Endothelial cell of umbilical vein (primary cell): ENCODE measurements at regions not wholly inside any gene's neighbourhood (a gene's known extent, or its start where the extent isn't known, plus 50 kb on each side); places are given as distances from the start of the nearest gene placed in this dataset.
"Not testable (repeated sequence)": the region's sequence is repeated elsewhere in the genome, so short reads cannot be mapped to it uniquely, and the experiment has no call there.

Experiments used
- BruUV-seq: library from RNA; stranded (reverse); fragments of 400-500 nt; replicated peaks from 2 replicates; lab custom pipeline; 2021; lab: Mats Ljungman, UMichigan
- CTCF ChIA-PET: fragments of 300-600, 350-600 bp; sonication (Branson Sonifier 250); formaldehyde crosslinking; loops from one replicate; lab custom pipeline; 2021; ENCODE audit warnings: antibody characterized with exemption, inconsistent platforms; lab: Charles Lee
- POLR2A ChIA-PET: fragments of 300-600, 350-600 bp; sonication (Branson Sonifier 250); formaldehyde crosslinking; loops from one replicate; lab custom pipeline; 2021; ENCODE audit warnings: antibody characterized with exemption, inconsistent platforms; lab: Charles Lee
- DNase-seq: peaks from one replicate; pipeline ENCODE4 v3.0.0-alpha.2; 2011; ENCODE audit warnings: low read depth, low spot score
- FAIRE-seq: peaks from 2 replicates; lab custom pipeline; 2011; peaks lifted over from hg19 to GRCh38; lab: Jason Lieb, UNC
- H2AFZ ChIP-seq: 2 replicates; pipeline ENCODE4 v1.6.0; 2012; ENCODE audit warnings: low read depth, low read length, control low read depth, inconsistent platforms
- H3K27ac ChIP-seq: 2 replicates; pipeline ENCODE4 v1.5.1; 2011; ENCODE audit warnings: low read depth, mild to moderate bottlenecking, control low read depth, low read length, moderate library complexity; ENCODE audit not compliant: insufficient read depth
- H3K27me3 ChIP-seq, 2 experiments: 2 replicates each; pipeline versions ENCODE4 v1.6.0 to v1.6.1; 2011; ENCODE audit warnings: low read length in 2 of 2, mixed read lengths in 1 of 2; ENCODE audit not compliant: control insufficient read depth in 2 of 2, insufficient read depth in 2 of 2
- H3K36me3 ChIP-seq, 2 experiments: 2 replicates in 1 of 2; 3 replicates in 1 of 2; pipeline ENCODE4 v1.5.1; 2011; ENCODE audit warnings: low read length in 2 of 2, mild to moderate bottlenecking in 1 of 2, moderate library complexity in 1 of 2; ENCODE audit not compliant: control insufficient read depth in 2 of 2, insufficient read depth in 2 of 2; ENCODE audit errors: extremely low read depth in 1 of 2
- H3K4me1 ChIP-seq: 3 replicates; pipeline ENCODE4 v1.5.1; 2011; ENCODE audit warnings: mild to moderate bottlenecking, low read length; ENCODE audit not compliant: control insufficient read depth, insufficient read depth; ENCODE audit errors: extremely low read depth
- H3K4me2 ChIP-seq: 2 replicates; pipeline ENCODE4 v1.6.1; 2011; ENCODE audit warnings: low read length, control low read depth, mixed read lengths; ENCODE audit not compliant: insufficient read depth
- H3K4me3 ChIP-seq, 3 experiments: fragments of 200-600 bp in 1 of 3; sonication (generic), shearing (Covaris generic) in 1 of 3; replicated peaks in 1 of 3; 2 replicates each; pipeline ENCODE4 v1.5.1; 2011 to 2016; ENCODE audit warnings: control low read depth in 3 of 3, low read length in 3 of 3, mild to moderate bottlenecking in 2 of 3, inconsistent platforms in 1 of 3, low read depth in 1 of 3, moderate library complexity in 1 of 3; ENCODE audit not compliant: insufficient read depth in 1 of 3
- H3K79me2 ChIP-seq: 2 replicates; pipeline ENCODE4 v1.6.0; 2012; ENCODE audit warnings: low read length, inconsistent platforms; ENCODE audit not compliant: control insufficient read depth, insufficient read depth
- H3K9ac ChIP-seq: replicated peaks from 2 replicates; pipeline ENCODE3; 2011; ENCODE audit warnings: low read length, control low read depth; ENCODE audit not compliant: insufficient read depth; ENCODE audit errors: extremely low read depth
- H3K9me1 ChIP-seq: replicated peaks from 3 replicates; pipeline ENCODE4 v1.6.0; 2011; ENCODE audit warnings: mild to moderate bottlenecking, low read length; ENCODE audit not compliant: control insufficient read depth, insufficient read depth; ENCODE audit errors: extremely low read depth
- H3K9me3 ChIP-seq: replicated peaks from 2 replicates; pipeline ENCODE4 v1.5.1; 2012; ENCODE audit warnings: low read length, inconsistent platforms; ENCODE audit not compliant: control insufficient read depth, insufficient read depth
- H4K20me1 ChIP-seq: replicated peaks from 2 replicates; pipeline ENCODE3; 2011; ENCODE audit warnings: mild to moderate bottlenecking, low read length; ENCODE audit not compliant: control insufficient read depth, insufficient read depth; ENCODE audit errors: extremely low read depth
- CTCF ChIP-seq, 2 donors: IDR thresholded peaks; 1 replicate in 1 of 2; 2 replicates in 1 of 2; pipeline ENCODE4 v1.5.1; 2011; ENCODE audit warnings: low read length in 2 of 2, mild to moderate bottlenecking in 2 of 2, moderate library complexity in 2 of 2, control low read depth in 1 of 2, inconsistent platforms in 1 of 2, low read depth in 1 of 2; ENCODE audit not compliant: insufficient read depth in 1 of 2; ENCODE audit errors: extremely low read depth in 1 of 2
- EZH2 ChIP-seq: IDR thresholded peaks from 2 replicates; pipeline ENCODE4 v1.6.1; 2012; ENCODE audit warnings: borderline replicate concordance, low read depth, mild to moderate bottlenecking, moderate library complexity, low read length, inconsistent platforms; ENCODE audit not compliant: severe bottlenecking
- FOS ChIP-seq: IDR thresholded peaks from 2 replicates; pipeline ENCODE4 v1.6.1; 2011; ENCODE audit warnings: mild to moderate bottlenecking, low read length, moderate library complexity, borderline replicate concordance; ENCODE audit not compliant: insufficient read depth
- GATA2 ChIP-seq: IDR thresholded peaks from 2 replicates; pipeline ENCODE4 v1.7.0; 2011; ENCODE audit warnings: low read depth, mild to moderate bottlenecking, moderate library complexity, mixed read lengths, low read length; ENCODE audit not compliant: insufficient read length, insufficient read depth
- JUN ChIP-seq: IDR thresholded peaks from 2 replicates; pipeline ENCODE4 v1.6.1; 2011; ENCODE audit warnings: borderline replicate concordance, low read depth; ENCODE audit not compliant: insufficient read length, insufficient read depth
- MAX ChIP-seq: IDR thresholded peaks from 2 replicates; pipeline ENCODE4 v1.6.1; 2011; ENCODE audit not compliant: insufficient read depth, insufficient read length
- MYC ChIP-seq: IDR thresholded peaks from one replicate; pipeline ENCODE4 v1.6.1; 2011; ENCODE audit warnings: mild to moderate bottlenecking, low read depth, low read length
- POLR2A ChIP-seq: IDR thresholded peaks from 2 replicates; pipeline ENCODE4 v1.6.1; 2012; ENCODE audit warnings: low read depth, mild to moderate bottlenecking, control low read depth, low read length
- POLR2AphosphoS5 ChIP-seq: IDR thresholded peaks from 2 replicates; pipeline ENCODE4 v1.6.1; 2012; ENCODE audit warnings: low read depth, mild to moderate bottlenecking, control low read depth, low read length, moderate library complexity; ENCODE audit not compliant: insufficient read depth
- dilution Hi-C: fragments of 300-500 bp; cut with MboI; formaldehyde crosslinking; loops from one replicate; pipeline ENCODE4 v1.15.0; 2019; ENCODE audit warnings: low sequenced_read_pairs; ENCODE audit not compliant: extremely low pct_ligation_motif_present
- intact Hi-C: fragments of 100-400 bp; cut with micrococcal nuclease; formaldehyde crosslinking; loops from one replicate; pipeline ENCODE4 v1.10.0; 2022

GRCh38 chr7:125924037-125924436, 994.4 kb upstream of the POT1 start:
- DNase-seq: no peak
- TF ChIP-seq EZH2 (no peak), FOS (no peak), POLR2AphosphoS5 (no peak), MYC (no peak), JUN (no peak), GATA2 (no peak), POLR2A (no peak), CTCF (IDR thresholded peaks at IDR 0.05; ENCODE audit: extremely low read depth in 1 of 2, insufficient read depth in 1 of 2, low read depth in 1 of 2, low read length in 2 of 2) (no peak), MAX (no peak)
- Histone ChIP-seq H3K4me2 (no peak overlapping the region), H3K4me3 (no peak overlapping the region), H3K9me3 (no peaks in the 10 kb centered on the region), H4K20me1 (no peaks in the 10 kb centered on the region), H3K27ac (no peak overlapping the region), H3K36me3 (no peaks in the 10 kb centered on the region), H3K27me3 (no peaks in the 10 kb centered on the region), H3K79me2 (no peaks in the 10 kb centered on the region), H3K4me1 (no peaks in the 10 kb centered on the region), H3K9ac (no peak overlapping the region), H2AFZ (no peak overlapping the region), H3K9me1 (no peaks in the 10 kb centered on the region)
- BruUV-seq: no TSS peak
- dilution Hi-C loops: no loop called here
- FAIRE-seq: no peak
- intact Hi-C loops: no loop called here
- POLR2A ChIA-PET: no interaction called here
- CTCF ChIA-PET: no interaction called here

- H3K9me3 ChIP-seq, H3K27ac ChIP-seq, dilution Hi-C loops, DNase-seq, H2AFZ ChIP-seq, H3K9ac ChIP-seq, H3K79me2 ChIP-seq, H3K4me2 ChIP-seq, H3K9me1 ChIP-seq, H3K27me3 ChIP-seq, H4K20me1 ChIP-seq, CTCF ChIA-PET, POLR2A ChIA-PET, BruUV-seq, H3K4me1 ChIP-seq, FAIRE-seq, intact Hi-C loops, H3K4me3 ChIP-seq, H3K36me3 ChIP-seq: not testable (repeated sequence)
Observed at GRCh38 chr7:125915381-125915948, 985.8 kb upstream of the POT1 start.
